ENCODE measurements at regions not wholly inside any gene's neighbourhood (a gene's known extent, or its start where the extent isn't known, plus 50 kb on each side); places are given as distances from the start of the nearest gene placed in this dataset.

- TF ChIP-seq, protein P1, sequence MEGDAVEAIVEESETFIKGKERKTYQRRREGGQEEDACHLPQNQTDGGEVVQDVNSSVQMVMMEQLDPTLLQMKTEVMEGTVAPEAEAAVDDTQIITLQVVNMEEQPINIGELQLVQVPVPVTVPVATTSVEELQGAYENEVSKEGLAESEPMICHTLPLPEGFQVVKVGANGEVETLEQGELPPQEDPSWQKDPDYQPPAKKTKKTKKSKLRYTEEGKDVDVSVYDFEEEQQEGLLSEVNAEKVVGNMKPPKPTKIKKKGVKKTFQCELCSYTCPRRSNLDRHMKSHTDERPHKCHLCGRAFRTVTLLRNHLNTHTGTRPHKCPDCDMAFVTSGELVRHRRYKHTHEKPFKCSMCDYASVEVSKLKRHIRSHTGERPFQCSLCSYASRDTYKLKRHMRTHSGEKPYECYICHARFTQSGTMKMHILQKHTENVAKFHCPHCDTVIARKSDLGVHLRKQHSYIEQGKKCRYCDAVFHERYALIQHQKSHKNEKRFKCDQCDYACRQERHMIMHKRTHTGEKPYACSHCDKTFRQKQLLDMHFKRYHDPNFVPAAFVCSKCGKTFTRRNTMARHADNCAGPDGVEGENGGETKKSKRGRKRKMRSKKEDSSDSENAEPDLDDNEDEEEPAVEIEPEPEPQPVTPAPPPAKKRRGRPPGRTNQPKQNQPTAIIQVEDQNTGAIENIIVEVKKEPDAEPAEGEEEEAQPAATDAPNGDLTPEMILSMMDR (IDR thresholded peaks at IDR 0.05): no peak
- TF ChIP-seq MAX (CRISPR knock-in tag; IDR thresholded peaks at IDR 0.05): no peak
- no peak for TF ChIP-seq SP1 (CRISPR knock-in tag; conservative IDR thresholded peaks at IDR 0.05)
- TF ChIP-seq, protein P2, sequence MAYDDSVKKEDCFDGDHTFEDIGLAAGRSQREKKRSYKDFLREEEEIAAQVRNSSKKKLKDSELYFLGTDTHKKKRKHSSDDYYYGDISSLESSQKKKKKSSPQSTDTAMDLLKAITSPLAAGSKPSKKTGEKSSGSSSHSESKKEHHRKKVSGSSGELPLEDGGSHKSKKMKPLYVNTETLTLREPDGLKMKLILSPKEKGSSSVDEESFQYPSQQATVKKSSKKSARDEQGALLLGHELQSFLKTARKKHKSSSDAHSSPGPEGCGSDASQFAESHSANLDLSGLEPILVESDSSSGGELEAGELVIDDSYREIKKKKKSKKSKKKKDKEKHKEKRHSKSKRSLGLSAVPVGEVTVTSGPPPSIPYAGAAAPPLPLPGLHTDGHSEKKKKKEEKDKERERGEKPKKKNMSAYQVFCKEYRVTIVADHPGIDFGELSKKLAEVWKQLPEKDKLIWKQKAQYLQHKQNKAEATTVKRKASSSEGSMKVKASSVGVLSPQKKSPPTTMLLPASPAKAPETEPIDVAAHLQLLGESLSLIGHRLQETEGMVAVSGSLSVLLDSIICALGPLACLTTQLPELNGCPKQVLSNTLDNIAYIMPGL (CRISPR knock-in tag; IDR thresholded peaks at IDR 0.05): no peak
- no peak for TF ChIP-seq ZNF423 (CRISPR knock-in tag; IDR thresholded peaks at IDR 0.05)
- TF ChIP-seq CREB1 (CRISPR knock-in tag; IDR thresholded peaks at IDR 0.05): no peak
- no peak for TF ChIP-seq ZNF396 (CRISPR knock-in tag; IDR thresholded peaks at IDR 0.05; ENCODE audit: borderline replicate concordance)
- TF ChIP-seq, protein P3, sequence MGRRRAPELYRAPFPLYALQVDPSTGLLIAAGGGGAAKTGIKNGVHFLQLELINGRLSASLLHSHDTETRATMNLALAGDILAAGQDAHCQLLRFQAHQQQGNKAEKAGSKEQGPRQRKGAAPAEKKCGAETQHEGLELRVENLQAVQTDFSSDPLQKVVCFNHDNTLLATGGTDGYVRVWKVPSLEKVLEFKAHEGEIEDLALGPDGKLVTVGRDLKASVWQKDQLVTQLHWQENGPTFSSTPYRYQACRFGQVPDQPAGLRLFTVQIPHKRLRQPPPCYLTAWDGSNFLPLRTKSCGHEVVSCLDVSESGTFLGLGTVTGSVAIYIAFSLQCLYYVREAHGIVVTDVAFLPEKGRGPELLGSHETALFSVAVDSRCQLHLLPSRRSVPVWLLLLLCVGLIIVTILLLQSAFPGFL (CRISPR knock-in tag; IDR thresholded peaks at IDR 0.05; ENCODE audit: borderline replicate concordance): no peak
- TF ChIP-seq NFE2L1 (CRISPR knock-in tag; IDR thresholded peaks at IDR 0.05): no peak
- TF ChIP-seq USF2 (CRISPR knock-in tag; IDR thresholded peaks at IDR 0.05): no peak
- TF ChIP-seq JUN (CRISPR knock-in tag; IDR thresholded peaks at IDR 0.05): no peak
- TF ChIP-seq, protein P4, sequence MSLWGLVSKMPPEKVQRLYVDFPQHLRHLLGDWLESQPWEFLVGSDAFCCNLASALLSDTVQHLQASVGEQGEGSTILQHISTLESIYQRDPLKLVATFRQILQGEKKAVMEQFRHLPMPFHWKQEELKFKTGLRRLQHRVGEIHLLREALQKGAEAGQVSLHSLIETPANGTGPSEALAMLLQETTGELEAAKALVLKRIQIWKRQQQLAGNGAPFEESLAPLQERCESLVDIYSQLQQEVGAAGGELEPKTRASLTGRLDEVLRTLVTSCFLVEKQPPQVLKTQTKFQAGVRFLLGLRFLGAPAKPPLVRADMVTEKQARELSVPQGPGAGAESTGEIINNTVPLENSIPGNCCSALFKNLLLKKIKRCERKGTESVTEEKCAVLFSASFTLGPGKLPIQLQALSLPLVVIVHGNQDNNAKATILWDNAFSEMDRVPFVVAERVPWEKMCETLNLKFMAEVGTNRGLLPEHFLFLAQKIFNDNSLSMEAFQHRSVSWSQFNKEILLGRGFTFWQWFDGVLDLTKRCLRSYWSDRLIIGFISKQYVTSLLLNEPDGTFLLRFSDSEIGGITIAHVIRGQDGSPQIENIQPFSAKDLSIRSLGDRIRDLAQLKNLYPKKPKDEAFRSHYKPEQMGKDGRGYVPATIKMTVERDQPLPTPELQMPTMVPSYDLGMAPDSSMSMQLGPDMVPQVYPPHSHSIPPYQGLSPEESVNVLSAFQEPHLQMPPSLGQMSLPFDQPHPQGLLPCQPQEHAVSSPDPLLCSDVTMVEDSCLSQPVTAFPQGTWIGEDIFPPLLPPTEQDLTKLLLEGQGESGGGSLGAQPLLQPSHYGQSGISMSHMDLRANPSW (CRISPR knock-in tag; conservative IDR thresholded peaks at IDR 0.05; ENCODE audit: low read depth): no peak
- TF ChIP-seq, protein P5, sequence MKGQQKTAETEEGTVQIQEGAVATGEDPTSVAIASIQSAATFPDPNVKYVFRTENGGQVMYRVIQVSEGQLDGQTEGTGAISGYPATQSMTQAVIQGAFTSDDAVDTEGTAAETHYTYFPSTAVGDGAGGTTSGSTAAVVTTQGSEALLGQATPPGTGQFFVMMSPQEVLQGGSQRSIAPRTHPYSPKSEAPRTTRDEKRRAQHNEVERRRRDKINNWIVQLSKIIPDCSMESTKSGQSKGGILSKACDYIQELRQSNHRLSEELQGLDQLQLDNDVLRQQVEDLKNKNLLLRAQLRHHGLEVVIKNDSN (CRISPR knock-in tag; IDR thresholded peaks at IDR 0.05): no peak
These were observed 58.9 kb downstream of the ZC3H11B start for GRCh38 chr1:219553934-219554502.
